Upper lobe of right lung (tissue), 1 donor: ENCODE measurements at regions not wholly inside any gene's neighbourhood (a gene's known extent, or its start where the extent isn't known, plus 50 kb on each side); places are given as distances from the start of the nearest gene placed in this dataset.

Experiments used
- ATAC-seq: fragments of 200-7000 bp; cut with Tn5 transposase; one replicate; pipeline ENCODE4 v1.9.1; 2020; ENCODE audit warnings: mild to moderate bottlenecking, moderate library complexity
- DNase-seq: peaks from one replicate; pipeline ENCODE4 v3.0.0-alpha.2; 2020
- H3K27ac ChIP-seq: fragments of 200-600 bp; one replicate; pipeline ENCODE4 v1.8.0; 2022
- H3K27me3 ChIP-seq: fragments of 200-600 bp; one replicate; pipeline ENCODE4 v1.8.0; 2022; ENCODE audit warnings: mild to moderate bottlenecking
- H3K36me3 ChIP-seq: fragments of 200-600 bp; one replicate; pipeline ENCODE4 v1.8.0; 2022
- H3K4me1 ChIP-seq: fragments of 200-600 bp; one replicate; pipeline ENCODE4 v1.8.0; 2022
- H3K4me3 ChIP-seq: fragments of 200-600 bp; one replicate; pipeline ENCODE4 v1.8.0; 2022; ENCODE audit warnings: mild to moderate bottlenecking
- H3K9me3 ChIP-seq: fragments of 200-600 bp; one replicate; pipeline ENCODE4 v1.8.0; 2022
- CTCF ChIP-seq: fragments of 200-600 bp; IDR thresholded peaks from one replicate; pipeline ENCODE4 v1.8.0; 2022; ENCODE audit warnings: antibody characterized with exemption
- intact Hi-C: fragments of 100-400 bp; cut with DNase I; formaldehyde crosslinking; loops from one replicate; pipeline ENCODE4 v1.11.0; 2022
- donor health status: DM: no; HTN: yes; CAD: no; lungs with severe emphysema.

GRCh38 chr4:43271946-43272345 lies 379.4 kb downstream of the GRXCR1 start:
- H3K27ac ChIP-seq: no peak overlapping the region
- DNase-seq: no peak
- intact Hi-C loops: no loop called here
- H3K4me1 ChIP-seq: no peaks in the 10 kb centered on the region
- H3K9me3 ChIP-seq: no peaks in the 10 kb centered on the region
- no peak for ATAC-seq
- no peaks in the 10 kb centered on the region for H3K36me3 ChIP-seq
- no peak for TF ChIP-seq CTCF
- H3K4me3 ChIP-seq: no peak overlapping the region
- no peaks in the 10 kb centered on the region for H3K27me3 ChIP-seq

- Histone ChIP-seq H3K4me1 (no peaks in the 10 kb centered on the region), H3K9me3 (no peaks in the 10 kb centered on the region), H3K27me3 (no peaks in the 10 kb centered on the region), H3K4me3 (no peak overlapping the region), H3K36me3 (no peaks in the 10 kb centered on the region), H3K27ac (no peak overlapping the region)
- intact Hi-C loops: no loop called here
- DNase-seq (no peak), ATAC-seq (no peak)
- no peak for TF ChIP-seq CTCF
Observed at GRCh38 chr4:43274376-43274775, 381.9 kb downstream of the GRXCR1 start.

- Histone ChIP-seq H3K4me1 (no peaks in the 10 kb centered on the region), H3K4me3 (no peak overlapping the region), H3K36me3 (no peaks in the 10 kb centered on the region), H3K27ac (no peak overlapping the region), H3K27me3 (no peaks in the 10 kb centered on the region), H3K9me3 (no peaks in the 10 kb centered on the region)
- ATAC-seq: no peak
- TF ChIP-seq CTCF: no peak
- DNase-seq: no peak
- intact Hi-C loops: no loop called here
Observed at GRCh38 chr4:43275779-43276178, 383.3 kb downstream of the GRXCR1 start.

GRCh38 chr4:43276321-43276720 lies 383.8 kb downstream of the GRXCR1 start:
- Histone ChIP-seq H3K4me3 (no peak overlapping the region), H3K27ac (no peak overlapping the region), H3K27me3 (no peaks in the 10 kb centered on the region), H3K9me3 (no peaks in the 10 kb centered on the region), H3K4me1 (no peaks in the 10 kb centered on the region), H3K36me3 (no peaks in the 10 kb centered on the region)
- intact Hi-C loops: no loop called here
- TF ChIP-seq CTCF: no peak
- DNase-seq (no peak), ATAC-seq (no peak)

- intact Hi-C loops: no loop called here
- no peak for ATAC-seq
- TF ChIP-seq CTCF: no peak
- Histone ChIP-seq H3K4me3 (no peak overlapping the region), H3K27me3 (no peaks in the 10 kb centered on the region), H3K4me1 (no peaks in the 10 kb centered on the region), H3K36me3 (no peaks in the 10 kb centered on the region), H3K9me3 (no peaks in the 10 kb centered on the region), H3K27ac (no peak overlapping the region)
- no peak for DNase-seq
Observed at GRCh38 chr4:43277003-43277402, 384.5 kb downstream of the GRXCR1 start.

GRCh38 chr4:43282534-43282933 lies 390.0 kb downstream of the GRXCR1 start:
- Histone ChIP-seq H3K27me3 (no peaks in the 10 kb centered on the region), H3K4me3 (no peak overlapping the region), H3K9me3 (no peaks in the 10 kb centered on the region), H3K27ac (no peak overlapping the region), H3K36me3 (no peaks in the 10 kb centered on the region), H3K4me1 (no peaks in the 10 kb centered on the region)
- no peak for DNase-seq
- no peak for TF ChIP-seq CTCF
- intact Hi-C loops: no loop called here
- no peak for ATAC-seq
